HCT116 (cell line): ENCODE measurements at regions not wholly inside any gene's neighbourhood (a gene's known extent, or its start where the extent isn't known, plus 50 kb on each side); places are given as distances from the start of the nearest gene placed in this dataset.

Experiments
- ATAC-seq: fragments of 200-7000 bp; cut with Tn5 transposase; 2 replicates; pipeline ENCODE4 v1.9.1; 2020; ENCODE audit warnings: mild to moderate bottlenecking, moderate library complexity
- BruUV-seq: library from RNA; stranded (reverse); fragments of 400-500 nt; replicated peaks from 2 replicates; lab custom pipeline; 2021; lab: Mats Ljungman, UMichigan
- CTCF ChIA-PET: fragments of 300-600 bp; sonication (Branson Sonifier 250); formaldehyde crosslinking; loops from one replicate; lab custom pipeline; 2021; ENCODE audit warnings: antibody characterized with exemption; lab: Charles Lee
- POLR2A ChIA-PET: fragments of 300-600, 350-600 bp; sonication (Branson Sonifier 250); formaldehyde crosslinking; loops from one replicate; lab custom pipeline; 2021; ENCODE audit warnings: antibody characterized with exemption; lab: Charles Lee
- RAD21 ChIA-PET, 2 experiments: fragments of 300-600 bp; sonication (Branson Sonifier 250); formaldehyde crosslinking; loops; one replicate each; lab custom pipeline; 2023; ENCODE audit warnings: low total read pairs in 2 of 2; ENCODE audit not compliant: uncharacterized antibody in 2 of 2, unreplicated experiment in 2 of 2, low non-redundant PET in 1 of 2; lab: Charles Lee
- DNase-seq: peaks from one replicate; pipeline ENCODE4 v3.0.0-alpha.2; 2010; ENCODE audit warnings: low read depth, low spot score
- H2AFZ ChIP-seq: fragments of 200-600 bp; shearing (Covaris generic), sonication (generic); 2 replicates; pipeline ENCODE4 v1.6.1; 2017; ENCODE audit warnings: low read depth, mixed run types, mixed read lengths, antibody characterized with exemption, low read length; ENCODE audit not compliant: poor library complexity, severe bottlenecking
- H3K27ac ChIP-seq: 2 replicates; pipeline ENCODE4 v1.5.1; 2012; ENCODE audit warnings: low read depth, low read length
- H3K27me3 ChIP-seq: fragments of 200-600 bp; sonication (generic); 2 replicates; pipeline ENCODE4 v1.6.1; 2016; ENCODE audit warnings: mixed run types, low read length, mixed read lengths; ENCODE audit not compliant: insufficient read depth
- H3K36me3 ChIP-seq, 2 experiments: fragments of 200-500 bp in 1 of 2; fragments of 200-600 bp in 1 of 2; sonication (Bioruptor generic) in 1 of 2; sonication (generic) in 1 of 2; 2 replicates each; pipeline versions ENCODE4 v1.5.1 to v1.6.1; 2014 to 2016; ENCODE audit warnings: low read length in 2 of 2, inconsistent platforms in 1 of 2, mixed read lengths in 1 of 2, mixed run types in 1 of 2; ENCODE audit not compliant: insufficient read depth in 2 of 2, control insufficient read depth in 1 of 2
- H3K4me1 ChIP-seq, 2 experiments: fragments of 200-600 bp in 1 of 2; sonication (generic) in 1 of 2; 2 replicates each; pipeline versions ENCODE4 v1.5.1 to v1.6.1; 2012 to 2017; ENCODE audit warnings: low read length in 2 of 2, inconsistent platforms in 1 of 2, mild to moderate bottlenecking in 1 of 2, mixed read lengths in 1 of 2, mixed run types in 1 of 2, moderate library complexity in 1 of 2; ENCODE audit not compliant: insufficient read depth in 2 of 2, control insufficient read depth in 1 of 2
- H3K4me2 ChIP-seq: fragments of 200-600 bp; sonication (generic); 2 replicates; pipeline ENCODE4 v1.6.1; 2017; ENCODE audit warnings: mixed run types, low read length, mixed read lengths
- H3K4me3 ChIP-seq, 2 experiments: fragments of 200-600 bp in 1 of 2; sonication (generic) in 1 of 2; replicated peaks in 1 of 2; 2 replicates each; pipeline ENCODE4 v1.5.1; 2011 to 2016; ENCODE audit warnings: low read length in 2 of 2, control low read depth in 1 of 2, low read depth in 1 of 2, mild to moderate bottlenecking in 1 of 2, mixed read lengths in 1 of 2, mixed run types in 1 of 2
- H3K79me2 ChIP-seq: fragments of 200-600 bp; sonication (generic); 2 replicates; pipeline ENCODE4 v1.6.1; 2017; ENCODE audit warnings: mild to moderate bottlenecking, mixed run types, low read length, moderate library complexity, mixed read lengths; ENCODE audit not compliant: insufficient read depth
- H3K9ac ChIP-seq: fragments of 200-600 bp; sonication (generic); 2 replicates; pipeline ENCODE4 v1.6.1; 2016; ENCODE audit warnings: low read length, mixed read lengths
- H3K9me2 ChIP-seq: fragments of 200-600 bp; sonication (generic), shearing (Covaris generic); 2 replicates; pipeline ENCODE4 v1.6.1; 2017; ENCODE audit warnings: mixed run types, mild to moderate bottlenecking, moderate library complexity; ENCODE audit not compliant: insufficient read depth
- H3K9me3 ChIP-seq, 2 experiments: fragments of 200-500 bp in 1 of 2; fragments of 200-600 bp in 1 of 2; sonication (Bioruptor generic) in 1 of 2; sonication (generic) in 1 of 2; 2 replicates each; pipeline ENCODE4 v1.6.1; 2014 to 2017; ENCODE audit warnings: low read length in 2 of 2, mixed read lengths in 2 of 2, inconsistent platforms in 1 of 2, low read depth in 1 of 2, mild to moderate bottlenecking in 1 of 2, mixed run types in 1 of 2, moderate library complexity in 1 of 2; ENCODE audit not compliant: control insufficient read depth in 1 of 2, insufficient read depth in 1 of 2
- H4K20me1 ChIP-seq: fragments of 200-600 bp; sonication (generic), shearing (Covaris generic); 2 replicates; pipeline ENCODE4 v1.6.1; 2017; ENCODE audit warnings: mixed run types, mild to moderate bottlenecking, moderate library complexity; ENCODE audit not compliant: insufficient read depth
- CBX3 ChIP-seq: IDR thresholded peaks from 2 replicates; pipeline ENCODE4 v1.6.1; 2012; ENCODE audit warnings: low read depth
- CEBPB ChIP-seq: IDR thresholded peaks from 2 replicates; pipeline ENCODE4 v1.6.1; 2012; ENCODE audit warnings: low read depth
- EGR1 ChIP-seq: IDR thresholded peaks from 2 replicates; pipeline ENCODE4 v1.6.1; 2012; ENCODE audit warnings: low read depth
- FOSL1 ChIP-seq: IDR thresholded peaks from 2 replicates; pipeline ENCODE4 v1.6.1; 2012; ENCODE audit warnings: low read depth
- POLR2A ChIP-seq: IDR thresholded peaks from 2 replicates; pipeline ENCODE4 v1.7.0; 2011; ENCODE audit warnings: borderline replicate concordance; ENCODE audit not compliant: insufficient read depth, insufficient read length; ENCODE audit errors: extremely low read depth
- POLR2AphosphoS5 ChIP-seq: IDR thresholded peaks from 2 replicates; pipeline ENCODE4 v1.6.1; 2011; ENCODE audit warnings: mild to moderate bottlenecking, low read depth, low read length, moderate library complexity
- ZBTB33 ChIP-seq: IDR thresholded peaks from 2 replicates; pipeline ENCODE4 v1.6.1; 2011; ENCODE audit warnings: mild to moderate bottlenecking, low read length, moderate library complexity; ENCODE audit not compliant: insufficient replicate concordance; ENCODE audit errors: extremely low read depth
- ZFX ChIP-seq: fragments of 450-650 bp; IDR thresholded peaks from 2 replicates; pipeline ENCODE4 v1.6.1; 2017
- intact Hi-C: fragments of 100-400 bp; cut with micrococcal nuclease; formaldehyde crosslinking; loops from 2 replicates; pipeline ENCODE4 v1.10.0; 2022

DNA sequence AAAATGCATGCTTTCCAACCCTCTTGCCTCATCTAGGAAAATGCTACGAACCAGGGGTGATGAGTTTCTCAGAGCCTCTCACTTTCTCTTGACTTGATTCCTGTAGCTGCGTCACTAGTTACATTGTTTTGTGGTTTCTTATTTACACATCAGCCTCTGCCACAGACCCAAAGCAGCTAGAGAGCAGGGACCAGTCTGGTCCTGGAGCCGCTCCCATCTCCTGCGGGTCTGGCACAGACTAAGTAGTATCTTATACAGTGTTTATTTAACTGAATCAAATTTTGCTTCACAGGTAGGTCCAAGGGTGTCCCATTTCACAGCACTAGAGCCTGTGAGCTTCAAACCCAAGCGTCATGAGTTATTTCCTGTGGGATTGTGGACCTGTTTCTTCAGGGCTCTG, 310.5 kb downstream of the MYCN start:
- Histone ChIP-seq H3K9me3 (no peaks in the 10 kb centered on the region), H3K36me3 (no peaks in the 10 kb centered on the region), H3K9ac (no peak overlapping the region), H3K4me3 (no peak overlapping the region), H2AFZ (no peak overlapping the region), H3K79me2 (no peaks in the 10 kb centered on the region), H3K27me3 (peaks cover 16% of the 10 kb centered on the region; the same call in 1 of the 2 replicates), H3K9me2 (no peaks in the 10 kb centered on the region), H3K4me1 (no peaks in the 10 kb centered on the region), H3K4me2 (no peak overlapping the region), H4K20me1 (no peaks in the 10 kb centered on the region), H3K27ac (no peak overlapping the region)
- ATAC-seq (no peak), DNase-seq (no peak)
- ChIA-PET CTCF (no interaction called here), POLR2A (no interaction called here), RAD21 (no interaction called here)
- no peak for TF ChIP-seq CBX3
- TF ChIP-seq ZBTB33, result no peak
- no peak for TF ChIP-seq FOSL1
- TF ChIP-seq POLR2AphosphoS5, result no peak
- TF ChIP-seq CEBPB, result no peak
- no peak for TF ChIP-seq POLR2A
- TF ChIP-seq ZFX, result no peak
- BruUV-seq, result no TSS peak
- intact Hi-C loops, result no loop called here

GRCh38 chr2:16250466-16250865, 310.1 kb downstream of the MYCN start:
- no peak for TF ChIP-seq EGR1
- CTCF ChIA-PET, result no interaction called here
- Histone ChIP-seq H3K4me2 (no peak overlapping the region), H3K9me2 (no peaks in the 10 kb centered on the region), H3K27ac (no peak overlapping the region), H3K4me1 (no peaks in the 10 kb centered on the region), H2AFZ (no peak overlapping the region), H3K9me3 (no peaks in the 10 kb centered on the region), H3K9ac (no peak overlapping the region), H3K4me3 (no peak overlapping the region), H3K79me2 (no peaks in the 10 kb centered on the region), H3K27me3 (peaks cover 19% of the 10 kb centered on the region; the same call in 1 of the 2 replicates), H3K36me3 (no peaks in the 10 kb centered on the region), H4K20me1 (no peaks in the 10 kb centered on the region)
- intact Hi-C loops, result no loop called here
- DNase-seq (no peak), ATAC-seq (no peak)
- POLR2A ChIA-PET, result no interaction called here
- RAD21 ChIA-PET, result no interaction called here
- no TSS peak for BruUV-seq
